GM19238 (cell line): ENCODE measurements at regions not wholly inside any gene's neighbourhood (a gene's known extent, or its start where the extent isn't known, plus 50 kb on each side); places are given as distances from the start of the nearest gene placed in this dataset.

Experiments used
- DNase-seq: peaks from one replicate; pipeline ENCODE4 v3.0.0; 2011; ENCODE audit warnings: low spot score; ENCODE audit not compliant: insufficient read length

DNA sequence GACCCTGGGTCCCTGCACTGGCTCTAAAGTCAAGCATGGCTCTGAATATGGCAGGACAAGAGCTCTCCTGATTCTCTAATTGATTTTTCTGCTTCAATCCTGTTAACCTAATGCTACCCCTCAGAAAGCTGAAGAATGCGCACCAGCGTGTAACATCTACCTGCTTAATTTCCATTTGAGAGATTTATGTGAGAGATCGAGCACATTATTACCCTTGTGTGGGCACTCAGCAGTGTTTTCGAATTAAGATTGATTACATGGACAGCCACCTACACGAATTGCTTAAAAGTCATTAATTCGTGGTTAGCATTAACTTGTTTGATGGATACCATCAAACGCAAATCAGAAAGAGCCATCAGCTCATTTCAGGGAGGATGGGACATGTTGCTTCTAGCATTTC lies 88.7 kb upstream of the PLPP4 start:
- no peak for DNase-seq

DNA sequence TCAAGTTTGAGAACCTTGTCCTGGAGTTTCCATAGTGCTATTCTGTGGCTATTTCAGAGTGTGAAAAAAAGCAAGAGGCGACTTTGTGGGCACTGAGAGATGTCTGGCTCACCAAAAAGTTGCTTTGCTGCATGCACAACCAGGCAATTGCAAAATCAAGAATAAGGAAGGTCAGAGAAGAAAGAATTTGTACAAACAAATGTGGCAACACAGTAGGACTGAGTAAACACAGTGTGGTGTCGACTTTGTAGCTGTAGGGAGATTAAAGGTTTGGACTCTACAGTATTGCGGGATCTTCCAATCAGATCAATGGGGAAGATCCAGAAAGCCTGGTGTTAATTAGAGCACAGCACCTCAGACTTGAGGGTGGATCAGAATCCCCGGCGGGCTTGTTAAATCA lies 88.1 kb upstream of the PLPP4 start:
- DNase-seq = no peak

DNA sequence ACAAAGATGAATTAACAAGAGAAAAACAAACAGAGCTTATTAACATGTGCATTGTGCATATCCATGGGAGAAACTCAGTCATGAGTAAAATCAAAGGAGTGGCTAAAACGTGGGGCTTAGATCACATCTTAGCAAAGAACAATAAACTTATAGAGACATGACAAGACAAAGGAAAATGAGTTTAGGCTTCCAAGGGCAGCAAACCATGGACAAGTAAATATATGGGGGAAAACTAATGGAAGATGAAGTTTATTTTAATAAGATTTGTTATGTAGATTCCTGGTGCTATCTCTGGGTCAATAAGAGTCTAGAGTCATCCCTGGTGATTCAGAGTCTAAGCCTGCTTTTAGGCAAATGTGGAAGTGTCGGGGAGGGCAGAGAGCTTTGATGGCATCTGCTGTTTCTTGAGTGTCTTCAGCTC lies 87.2 kb upstream of the PLPP4 start:
- DNase-seq = no peak

DNA sequence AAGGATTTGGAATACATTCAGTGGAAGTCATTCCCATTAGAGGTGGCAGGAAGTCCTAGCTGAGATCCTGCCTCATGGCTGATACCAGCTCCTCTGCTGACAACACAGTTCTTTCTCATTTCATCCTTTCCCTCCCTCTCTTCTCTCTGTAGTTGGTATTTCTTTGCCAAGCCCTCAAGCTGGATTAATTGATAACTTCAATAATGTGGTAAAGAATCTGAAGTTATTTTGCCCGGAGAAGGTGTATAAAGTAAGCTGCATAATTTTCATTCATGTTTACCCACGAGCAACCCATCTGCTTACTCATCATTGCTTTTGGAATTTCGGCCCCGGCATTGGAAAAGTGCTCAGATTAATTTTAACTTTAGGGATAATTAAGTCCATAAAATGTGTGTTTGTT lies 85.2 kb upstream of the PLPP4 start:
- DNase-seq = no peak

DNA sequence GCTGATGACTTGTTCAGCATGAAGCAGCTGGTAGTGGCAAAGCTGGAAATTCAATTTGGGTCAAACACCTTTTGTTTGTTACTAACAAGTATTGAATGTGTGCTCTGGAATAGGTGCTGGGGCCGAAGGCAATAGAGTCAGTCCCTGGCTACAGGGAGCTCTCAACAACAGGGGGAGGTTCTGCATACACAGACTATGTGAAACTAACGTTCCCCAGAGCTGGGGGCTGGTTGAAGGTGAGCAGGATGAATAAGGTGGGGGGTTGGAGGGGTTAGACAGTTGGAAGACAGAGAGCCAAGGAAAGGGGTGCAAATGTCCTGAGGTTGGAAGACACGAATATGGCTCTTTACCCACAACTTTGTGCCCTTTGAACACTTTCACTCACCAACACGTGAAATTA lies 84.1 kb upstream of the PLPP4 start:
- DNase-seq = no peak

DNA sequence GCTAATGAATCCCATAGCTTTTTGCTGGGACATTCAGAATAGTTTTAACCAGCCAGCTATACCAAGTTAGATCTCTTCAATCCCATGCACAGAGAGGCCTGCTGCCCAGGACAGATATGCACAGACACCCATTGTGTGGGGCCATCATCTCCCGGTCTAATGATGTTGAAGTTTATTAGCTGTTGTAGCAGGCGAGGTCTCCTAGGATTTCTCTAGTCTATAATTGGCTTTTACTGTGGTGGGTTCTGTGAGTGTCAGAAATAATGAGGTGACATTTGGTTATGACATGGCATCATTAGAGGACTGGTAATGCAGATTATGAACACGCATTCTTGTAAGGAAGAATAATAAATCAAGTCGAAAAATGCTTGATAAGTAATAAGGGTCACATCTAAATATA lies 81.4 kb upstream of the PLPP4 start:
- DNase-seq = no peak

DNA sequence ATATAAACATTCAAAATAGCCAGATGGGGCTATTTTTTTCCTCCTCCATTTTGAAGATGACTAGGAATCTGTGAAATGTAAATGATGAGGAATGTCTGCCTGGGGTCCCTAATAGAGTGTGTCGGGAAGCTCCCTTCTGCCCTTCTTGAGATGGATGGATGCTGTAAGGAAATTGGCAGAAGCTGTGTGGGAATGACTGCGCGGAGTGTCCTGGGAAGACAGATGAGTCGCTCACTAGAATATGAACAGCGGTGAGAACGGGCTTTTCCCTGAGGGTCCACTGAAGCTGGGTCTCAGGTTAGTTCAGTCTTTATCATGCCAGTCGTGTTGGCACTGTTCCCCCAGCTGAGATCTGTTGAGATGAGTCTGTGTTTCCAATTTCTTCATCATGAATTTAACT lies 75.1 kb upstream of the PLPP4 start:
- DNase-seq = no peak

DNA sequence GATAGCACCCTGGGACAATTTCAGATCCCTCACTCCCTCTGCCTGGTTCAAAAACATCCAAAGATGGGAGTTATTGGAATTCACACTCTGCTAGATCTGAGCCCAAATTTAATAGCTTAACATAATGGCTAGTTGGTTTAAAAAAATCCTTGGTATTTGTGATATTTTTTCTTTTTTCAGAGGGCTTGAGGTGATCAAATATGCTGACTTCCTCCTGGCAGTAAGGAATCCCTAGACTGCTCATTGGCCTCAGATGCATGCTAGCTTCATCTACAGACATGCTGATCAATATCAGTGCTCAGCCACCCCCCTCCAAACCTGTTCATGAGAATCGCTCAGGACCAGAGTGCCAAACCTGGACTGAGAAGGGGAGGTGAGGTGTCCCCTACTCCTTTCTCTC lies 74.7 kb upstream of the PLPP4 start:
- DNase-seq = no peak

DNA sequence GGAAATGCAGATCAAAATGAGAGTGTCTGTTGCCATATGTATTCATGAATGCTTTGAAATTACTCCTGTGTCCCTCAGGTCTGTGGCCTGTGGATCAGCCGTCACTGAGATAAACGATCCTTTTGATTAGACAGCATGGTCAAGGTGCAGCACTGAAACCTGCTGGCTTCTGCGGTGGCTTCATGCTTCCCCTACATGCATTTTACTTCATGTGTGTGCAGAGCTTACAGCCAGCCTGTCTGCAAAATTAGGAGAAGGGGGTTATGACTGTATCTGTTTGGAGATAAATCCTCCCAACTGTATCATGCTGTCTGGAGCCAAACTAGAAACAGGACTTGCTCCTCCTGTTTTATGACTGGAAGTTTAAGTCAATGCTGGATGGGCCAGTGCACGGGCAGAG lies 71.0 kb upstream of the PLPP4 start:
- DNase-seq = no peak

DNA sequence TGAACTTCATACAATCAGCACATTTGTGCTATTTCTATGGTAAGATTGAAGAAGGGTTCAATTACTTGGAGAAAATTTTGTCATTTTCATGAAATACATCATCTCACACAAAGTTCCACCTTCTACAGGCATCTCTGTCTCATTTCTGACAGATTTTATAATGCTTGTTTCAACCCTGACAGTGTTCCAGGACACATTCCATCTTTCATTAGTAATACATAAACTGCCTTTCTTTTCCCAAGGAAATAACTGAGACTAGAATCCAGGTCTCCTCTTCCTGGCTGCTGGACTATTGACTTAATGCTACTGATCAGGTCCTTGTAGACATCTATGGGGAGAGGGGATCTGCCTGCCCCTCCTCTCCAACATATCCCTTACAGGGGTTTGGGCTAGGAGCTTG lies 70.1 kb upstream of the PLPP4 start:
- DNase-seq = no peak

DNA sequence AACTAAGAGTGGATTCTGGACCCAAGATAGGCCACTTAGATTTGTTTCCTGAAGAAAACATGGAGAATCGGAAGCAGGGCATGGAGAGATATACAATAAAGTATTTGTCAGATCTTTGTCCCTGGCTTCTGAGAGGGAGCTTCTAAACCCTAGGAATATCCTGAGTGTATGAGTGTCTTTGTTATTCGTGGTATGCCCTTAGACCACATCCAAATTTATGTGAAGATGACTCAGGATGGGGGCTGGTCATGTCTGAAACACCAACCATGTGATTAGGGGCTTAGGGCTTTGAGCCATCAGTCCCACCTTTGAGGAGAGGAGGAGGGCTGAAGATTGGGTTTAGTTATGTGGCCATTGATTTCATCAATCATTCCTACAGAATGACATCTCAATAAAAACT lies 69.7 kb upstream of the PLPP4 start:
- DNase-seq = no peak

DNA sequence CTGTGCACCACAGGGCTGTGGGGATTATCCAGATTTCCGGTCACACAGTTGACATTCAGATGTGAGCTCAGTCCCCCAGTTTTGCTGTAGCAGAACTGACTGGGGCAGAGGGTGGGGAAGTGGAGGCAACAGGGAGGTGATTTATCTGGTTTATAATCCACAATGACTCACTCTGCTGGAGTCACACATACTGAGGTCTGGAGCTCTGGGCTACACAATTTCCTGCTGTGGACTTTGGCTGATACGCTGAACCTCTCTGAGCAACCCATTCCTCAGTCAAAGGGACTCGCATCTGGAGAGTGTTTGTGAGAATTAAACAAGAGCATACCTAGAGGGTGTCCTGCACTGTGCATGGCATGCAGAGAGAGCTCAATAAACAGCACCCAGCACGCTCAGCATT lies 64.8 kb upstream of the PLPP4 start:
- no peak for DNase-seq

DNA sequence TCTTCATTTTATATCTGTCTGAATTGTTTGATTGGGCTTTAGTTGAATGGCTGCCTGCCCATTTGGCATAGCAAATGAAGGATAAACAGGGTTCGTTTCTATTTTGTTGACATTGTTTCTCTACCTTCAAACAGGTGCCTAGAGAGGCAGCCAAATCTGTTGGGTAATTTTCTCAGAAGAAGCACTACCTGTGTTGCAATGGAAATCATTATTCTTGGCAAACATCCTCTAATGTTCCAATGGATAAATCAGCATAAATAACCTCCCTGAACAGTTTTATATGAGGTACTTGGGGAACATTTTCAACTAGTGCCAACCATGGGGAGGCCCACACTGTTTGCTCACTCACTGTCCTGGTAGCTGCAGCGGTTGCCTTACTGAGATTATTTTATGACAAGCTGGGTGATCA lies 64.4 kb upstream of the PLPP4 start:
- DNase-seq = no peak

DNA sequence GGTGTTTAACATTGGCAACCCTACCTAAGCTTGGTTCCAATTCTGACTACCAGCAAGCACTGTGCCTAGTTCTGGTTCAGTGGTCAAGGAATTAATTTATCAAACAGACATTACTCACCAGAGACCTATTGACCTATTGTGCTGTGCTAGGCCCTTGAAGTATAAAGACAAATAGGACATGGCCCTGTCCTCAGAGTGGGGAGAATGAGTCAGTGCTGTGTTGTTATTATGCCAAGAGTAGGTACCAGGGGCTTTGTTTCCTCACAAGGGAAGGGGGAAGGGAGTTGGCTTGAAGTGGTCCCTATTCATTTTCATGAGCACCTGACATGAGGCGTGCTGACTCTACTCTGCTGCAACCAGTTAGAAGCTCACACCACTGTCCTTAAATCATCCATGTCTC lies 62.6 kb upstream of the PLPP4 start:
- DNase-seq = no peak

DNA sequence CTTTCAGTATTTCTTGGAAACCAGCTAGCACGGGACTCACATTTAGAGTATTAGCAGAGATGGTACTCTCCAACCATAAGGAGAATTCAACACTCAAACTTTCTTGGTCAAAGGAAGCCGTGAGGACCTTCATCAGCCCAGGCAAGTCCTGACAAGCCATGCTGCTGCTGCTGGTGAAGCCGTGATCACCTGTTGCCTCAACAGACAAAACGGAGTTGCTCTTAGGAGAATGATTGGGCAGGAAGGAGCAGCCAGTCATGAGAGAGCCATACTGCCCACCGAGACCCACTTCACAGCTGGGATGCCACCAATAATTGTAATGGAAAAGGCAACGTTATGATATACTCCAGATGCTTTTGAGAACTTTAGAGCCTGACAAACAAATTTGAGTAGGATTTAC lies 60.8 kb upstream of the PLPP4 start:
- DNase-seq = no peak

DNA sequence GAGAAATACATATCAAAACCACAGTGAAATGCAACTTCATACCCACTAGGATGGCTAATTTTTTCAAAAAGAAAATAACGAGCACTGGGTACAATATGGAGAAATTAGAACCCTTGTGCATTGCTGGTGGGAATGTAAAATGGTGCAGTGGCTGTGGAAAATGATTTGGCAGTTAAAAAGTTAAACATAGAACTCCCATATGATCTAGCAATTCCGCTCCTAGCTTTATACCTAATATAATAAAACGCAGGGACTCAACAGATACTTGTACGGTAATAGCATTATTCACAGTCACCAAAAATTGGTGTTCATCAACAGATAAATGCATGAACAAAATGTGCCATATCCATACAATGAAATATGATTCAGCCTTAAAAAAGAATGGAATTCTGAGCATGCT lies 58.8 kb upstream of the PLPP4 start:
- no peak for DNase-seq

DNA sequence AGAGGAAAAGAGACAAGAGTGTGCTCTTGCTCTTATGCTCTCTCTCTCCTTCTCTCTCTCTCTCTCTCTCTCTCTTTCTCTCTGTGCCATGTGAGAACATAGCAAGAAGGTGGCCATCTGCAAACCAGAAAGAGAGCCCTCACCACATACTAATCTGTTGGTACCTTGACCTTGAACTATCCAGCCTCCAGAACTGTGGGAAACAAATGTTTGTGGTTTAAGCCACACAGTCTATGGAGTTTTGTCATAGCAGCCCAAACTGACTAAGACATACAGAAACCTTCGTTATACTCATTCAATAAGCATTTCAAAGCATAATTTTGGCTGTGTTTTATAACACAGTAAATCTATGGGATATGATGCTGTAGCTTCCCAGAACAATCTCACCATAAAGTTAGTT lies 56.4 kb upstream of the PLPP4 start:
- DNase-seq = no peak

DNA sequence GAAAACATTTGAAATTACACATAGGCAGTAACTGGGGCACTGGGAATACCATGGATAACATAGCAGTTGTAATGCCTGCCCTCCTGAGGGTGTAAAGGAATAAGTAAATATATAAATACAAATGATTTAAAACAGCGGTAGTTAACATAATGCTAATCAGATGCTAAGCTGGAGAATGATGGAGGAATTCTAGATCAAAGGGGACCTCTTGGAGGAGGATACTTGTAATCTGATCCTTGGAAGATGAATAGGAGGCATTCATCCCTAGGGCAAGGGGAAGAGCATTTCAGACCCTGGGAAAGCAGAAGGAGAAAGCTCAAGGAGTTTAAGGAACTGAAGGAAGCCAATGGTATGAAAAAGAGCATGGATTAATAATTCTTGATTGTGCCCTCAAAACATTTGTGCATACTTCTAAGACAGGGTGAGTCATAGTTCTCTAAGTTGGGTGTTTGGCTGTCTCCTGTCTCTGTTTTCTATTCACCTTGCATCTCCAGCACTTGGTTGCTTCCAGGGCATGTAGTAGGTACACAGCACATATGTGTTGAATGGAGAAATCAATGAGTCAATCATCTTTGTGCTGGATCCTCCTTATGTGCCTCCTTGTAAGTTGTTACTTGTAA lies 54.8 kb upstream of the PLPP4 start:
- no peak for DNase-seq

DNA sequence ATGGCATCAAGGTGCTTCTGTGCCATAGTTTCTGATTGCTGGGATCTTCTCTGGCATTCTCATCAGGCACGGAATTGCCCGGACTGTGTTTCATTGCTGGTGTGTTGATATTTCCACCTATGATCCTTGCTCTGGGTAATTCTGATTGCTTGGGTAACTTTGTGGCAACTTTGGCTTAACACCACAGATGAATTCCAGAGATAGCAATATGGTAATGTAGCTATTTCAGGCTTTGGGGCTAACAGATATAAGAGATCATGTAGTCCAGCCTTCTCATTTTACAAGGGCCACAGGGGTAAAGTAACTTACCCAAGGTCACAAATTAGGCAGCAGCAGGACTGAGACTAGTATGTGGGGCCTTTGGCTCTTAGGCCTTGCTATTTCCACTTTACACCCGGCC lies 53.9 kb upstream of the PLPP4 start:
- DNase-seq = no peak

DNA sequence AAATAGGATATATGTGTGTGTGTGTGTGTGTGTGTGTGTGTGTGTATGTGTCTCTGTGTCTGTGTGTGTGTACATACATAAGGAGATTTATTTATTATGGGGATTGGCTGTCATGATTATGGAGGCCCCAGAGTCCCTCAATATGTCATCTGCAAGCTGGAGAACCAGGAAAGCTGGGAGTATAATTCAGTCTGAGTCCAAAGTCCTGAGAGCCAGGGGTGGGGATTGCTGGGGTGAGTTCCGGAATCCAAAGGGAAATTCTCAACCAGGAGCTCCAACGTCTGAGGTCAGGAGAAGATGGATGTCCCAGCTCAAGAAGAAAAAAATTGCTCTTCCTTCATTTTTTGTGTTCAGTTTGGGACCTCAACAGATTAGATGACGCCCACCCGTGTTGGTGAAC lies 50.7 kb upstream of the PLPP4 start:
- no peak for DNase-seq
